Body of pancreas (tissue), 4 donors: ENCODE measurements at regions not wholly inside any gene's neighbourhood (a gene's known extent, or its start where the extent isn't known, plus 50 kb on each side); places are given as distances from the start of the nearest gene placed in this dataset.

Source experiments
- ATAC-seq: fragments of 150-250 bp; one replicate; pipeline ENCODE4 v1.9.1; 2016
- DNase-seq, 4 donors: peaks; one replicate each; pipeline ENCODE4 v3.0.0-alpha.2; 2019
- H3K27ac ChIP-seq, 4 donors: fragments of 200-600 bp; sonication (generic); 1 replicate in 3 of 4; 2 replicates in 1 of 4; pipeline versions ENCODE4 v1.5.1 to v1.6.1; 2016 to 2019; ENCODE audit warnings: mild to moderate bottlenecking in 1 of 4, mixed read lengths in 1 of 4, moderate library complexity in 1 of 4
- H3K27me3 ChIP-seq, 2 donors: fragments of 200-600 bp; sonication (generic); one replicate each; pipeline ENCODE4 v1.6.0; 2016; ENCODE audit warnings: mild to moderate bottlenecking in 1 of 2
- H3K36me3 ChIP-seq, 2 donors: fragments of 200-600 bp; sonication (generic); replicated peaks in 1 of 2; 2 replicates each; pipeline ENCODE4 v1.5.1; 2016; ENCODE audit warnings: low read depth in 2 of 2; ENCODE audit not compliant: insufficient read depth in 1 of 2
- H3K4me1 ChIP-seq: fragments of 200-600 bp; sonication (generic); one replicate; pipeline ENCODE4 v1.6.0; 2016
- H3K4me3 ChIP-seq, 2 donors: fragments of 200-600 bp; sonication (generic); 1 replicate in 1 of 2; 2 replicates in 1 of 2; pipeline ENCODE4 v1.5.1; 2016 to 2019
- H3K9me3 ChIP-seq, 3 donors: fragments of 200-600 bp; sonication (generic); 1 replicate in 2 of 3; 2 replicates in 1 of 3; pipeline ENCODE4 v1.5.1; 2016
- POLR2A ChIP-seq, 3 donors: fragments of 450-650 bp; IDR thresholded peaks; one replicate each; pipeline ENCODE4 v1.6.1; 2016; ENCODE audit warnings: antibody characterized with exemption in 3 of 3, mild to moderate bottlenecking in 2 of 3
- WGBS, 2 donors: methylation state at CpG; one replicate each; pipeline ENCODE4 v1.1.5; 2017; 5-methylcytosine and 5-hydroxymethylcytosine counted together
- intact Hi-C: fragments of 100-400 bp; cut with DNase I; formaldehyde crosslinking; loops from one replicate; pipeline ENCODE4 v1.15.1; 2023
- TF ChIP-seq, protein P1 (sequence below), 7 experiments: fragments of 450-650 bp in 4 of 7; fragments of 200-600 bp in 3 of 7; sonication (generic) in 3 of 7; IDR thresholded peaks; one replicate each; pipeline ENCODE4 v1.5.1; 2016 to 2019; ENCODE audit warnings: antibody characterized with exemption in 7 of 7

DNA sequence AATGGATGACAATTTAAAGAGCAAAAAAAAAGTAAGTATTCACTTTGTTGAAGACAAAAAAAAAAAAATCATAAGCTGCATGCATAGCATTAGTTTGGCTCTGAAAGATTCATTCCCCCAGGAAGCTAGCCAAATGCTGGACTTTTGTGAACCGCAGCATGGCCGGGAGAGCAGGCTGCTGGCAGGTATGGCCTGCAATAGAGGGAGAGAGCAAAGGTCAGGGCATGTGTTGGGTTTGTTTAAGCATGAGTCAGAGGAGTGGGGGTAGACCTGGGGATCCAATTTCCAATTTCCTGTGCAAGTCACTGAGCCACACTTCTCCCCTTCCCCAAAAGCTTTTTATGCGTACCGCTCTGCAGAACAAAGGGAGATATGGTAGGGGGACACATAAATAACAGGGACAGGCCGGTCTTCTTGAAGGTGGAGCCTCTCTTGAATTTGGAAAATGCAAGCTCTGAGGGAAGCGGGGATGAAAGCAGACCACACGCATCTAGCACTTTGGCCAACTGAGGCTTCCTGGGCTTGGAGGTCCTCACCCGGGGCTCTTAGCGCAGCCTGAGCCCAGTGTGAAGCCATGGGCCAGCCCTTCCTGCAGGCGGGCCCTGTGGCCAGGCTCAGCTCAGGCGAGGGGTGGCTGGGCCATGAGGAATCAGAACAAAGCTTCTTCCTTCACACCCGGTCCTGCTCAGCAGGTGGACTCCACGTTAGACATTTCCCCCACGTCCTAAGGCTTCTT is 171.1 kb downstream of the TOMM20 start:
- Histone ChIP-seq H3K4me3 (no peak overlapping the region), H3K4me1 (peaks cover 80% of the 10 kb centered on the region), H3K36me3 (no peaks in the 10 kb centered on the region), H3K9me3 (no peaks in the 10 kb centered on the region), H3K27ac (peak overlapping the region; percentile 90 to 96 (median 94)), H3K27me3 (no peaks in the 10 kb centered on the region)
- WGBS, 2 donors: 61 to 64% methylated on average over 14 of the region's 14 CpGs
- peak; percentile 81 to 93 (median 89) for DNase-seq
- intact Hi-C loops: no loop called here
- no peak for TF ChIP-seq POLR2A (IDR thresholded peaks at IDR 0.05)
- TF ChIP-seq, protein P1, sequence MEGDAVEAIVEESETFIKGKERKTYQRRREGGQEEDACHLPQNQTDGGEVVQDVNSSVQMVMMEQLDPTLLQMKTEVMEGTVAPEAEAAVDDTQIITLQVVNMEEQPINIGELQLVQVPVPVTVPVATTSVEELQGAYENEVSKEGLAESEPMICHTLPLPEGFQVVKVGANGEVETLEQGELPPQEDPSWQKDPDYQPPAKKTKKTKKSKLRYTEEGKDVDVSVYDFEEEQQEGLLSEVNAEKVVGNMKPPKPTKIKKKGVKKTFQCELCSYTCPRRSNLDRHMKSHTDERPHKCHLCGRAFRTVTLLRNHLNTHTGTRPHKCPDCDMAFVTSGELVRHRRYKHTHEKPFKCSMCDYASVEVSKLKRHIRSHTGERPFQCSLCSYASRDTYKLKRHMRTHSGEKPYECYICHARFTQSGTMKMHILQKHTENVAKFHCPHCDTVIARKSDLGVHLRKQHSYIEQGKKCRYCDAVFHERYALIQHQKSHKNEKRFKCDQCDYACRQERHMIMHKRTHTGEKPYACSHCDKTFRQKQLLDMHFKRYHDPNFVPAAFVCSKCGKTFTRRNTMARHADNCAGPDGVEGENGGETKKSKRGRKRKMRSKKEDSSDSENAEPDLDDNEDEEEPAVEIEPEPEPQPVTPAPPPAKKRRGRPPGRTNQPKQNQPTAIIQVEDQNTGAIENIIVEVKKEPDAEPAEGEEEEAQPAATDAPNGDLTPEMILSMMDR (IDR thresholded peaks at IDR 0.05): no peak
- ATAC-seq: peak; percentile 68

DNA sequence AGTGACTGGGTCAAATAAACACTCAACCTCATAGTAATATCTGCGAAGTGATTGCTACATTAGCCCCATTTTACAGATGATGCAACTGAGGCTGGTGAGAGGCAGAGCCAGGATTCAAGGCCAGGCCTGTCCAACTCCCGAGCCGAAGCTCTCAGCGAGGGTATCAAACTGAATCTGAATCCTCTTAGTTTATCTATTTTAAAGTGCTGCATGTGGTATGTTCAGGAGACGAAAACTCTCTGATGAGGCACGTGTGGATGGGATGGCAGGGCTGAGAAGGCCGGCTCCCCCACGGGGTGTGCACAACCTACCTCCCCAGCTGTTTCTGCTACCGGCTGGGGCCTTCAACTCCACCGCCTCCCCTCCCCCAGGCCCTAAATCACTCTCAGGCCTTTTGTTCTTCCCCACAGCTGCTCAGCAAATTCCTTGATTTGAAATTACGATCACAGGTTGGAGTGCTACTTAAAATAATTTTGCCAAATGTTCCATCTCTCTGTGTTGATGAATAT is 171.8 kb downstream of the TOMM20 start:
- 35 to 41% methylated on average over 11 of the region's 11 CpGs for WGBS, 2 donors
- Histone ChIP-seq H3K27ac (peak overlapping the region; percentile 73 to 96 (median 94)), H3K4me1 (peaks cover 74% of the 10 kb centered on the region), H3K36me3 (no peaks in the 10 kb centered on the region), H3K4me3 (no peak overlapping the region), H3K9me3 (no peaks in the 10 kb centered on the region), H3K27me3 (no peaks in the 10 kb centered on the region)
- TF ChIP-seq, protein P1 (IDR thresholded peaks at IDR 0.05): no peak
- no peak for TF ChIP-seq POLR2A (IDR thresholded peaks at IDR 0.05)
- ATAC-seq (no peak), DNase-seq (peak in 3 of 4 donors; percentile 49 to 63 (median 50))
- intact Hi-C loops: no loop called here

DNA sequence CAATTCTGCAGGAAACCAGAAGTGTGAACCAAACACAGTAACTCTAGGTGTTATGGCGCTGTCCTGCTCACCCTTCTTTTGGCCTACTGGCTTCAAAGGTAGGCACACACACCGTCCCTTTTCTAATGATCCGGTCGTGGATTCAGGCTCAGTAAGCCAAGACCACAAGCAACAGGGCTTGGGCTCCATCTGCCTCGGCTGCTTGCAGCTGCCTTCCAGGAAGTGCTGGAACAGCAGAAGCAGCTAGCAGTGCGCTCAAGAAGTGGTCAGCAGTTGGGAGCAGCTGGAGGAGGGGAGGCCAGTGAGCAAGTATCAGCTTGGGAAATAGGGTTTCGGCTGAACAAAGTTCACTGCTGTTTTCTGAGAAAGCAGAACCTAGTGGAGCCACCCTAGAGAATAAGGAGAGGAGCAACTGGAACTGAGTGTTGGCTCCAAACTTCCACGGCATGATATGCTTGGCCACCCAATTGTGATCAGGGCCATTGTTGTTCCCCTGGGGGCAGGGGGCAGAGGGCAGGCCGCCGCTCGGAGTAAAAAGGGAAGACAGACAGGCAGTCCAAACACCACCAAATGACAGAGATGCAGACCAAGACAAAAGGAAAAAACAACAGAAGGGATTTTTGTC is 173.4 kb downstream of the TOMM20 start:
- H3K9me3 ChIP-seq: no peaks in the 10 kb centered on the region
- peak overlapping the region; percentile 62 to 96 (median 94) for H3K27ac ChIP-seq
- no peaks in the 10 kb centered on the region for H3K36me3 ChIP-seq
- TF ChIP-seq, protein P1 (IDR thresholded peaks at IDR 0.05): no peak
- peak in 1 of 3 donors; percentile 21 for TF ChIP-seq POLR2A (IDR thresholded peaks at IDR 0.05)
- intact Hi-C loops: no loop called here
- peaks cover 59% of the 10 kb centered on the region for H3K4me1 ChIP-seq
- H3K4me3 ChIP-seq: no peak overlapping the region
- H3K27me3 ChIP-seq: no peaks in the 10 kb centered on the region
- ATAC-seq (peak; percentile 25), DNase-seq (peak; percentile 54 to 79 (median 69))
- 50 to 61% methylated on average over 11 of the region's 11 CpGs for WGBS, 2 donors

DNA sequence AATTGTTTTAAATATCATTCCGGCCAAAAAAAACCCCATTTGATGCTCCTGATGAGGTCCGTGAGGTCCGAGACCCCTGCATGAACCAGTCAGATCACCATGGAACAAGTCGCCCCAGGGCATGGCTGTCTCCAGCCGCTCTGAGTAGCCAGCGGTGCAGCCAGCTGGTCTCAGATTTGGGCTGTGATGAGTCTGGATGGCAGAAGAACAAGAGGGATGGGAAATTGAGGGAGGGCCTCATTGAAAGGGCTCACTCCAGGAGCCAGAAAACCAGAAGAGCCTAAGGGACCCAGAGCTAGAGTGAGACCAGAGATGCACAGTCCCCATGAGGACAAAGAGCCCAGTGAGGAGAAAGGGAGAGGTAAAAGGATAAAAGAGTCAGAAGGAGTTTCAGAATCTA is 174.0 kb downstream of the TOMM20 start:
- H3K9me3 ChIP-seq: no peaks in the 10 kb centered on the region
- H3K27ac ChIP-seq: peak overlapping the region in 3 of 4 donors; percentile 94 to 96 (median 94)
- DNase-seq (no peak), ATAC-seq (no peak)
- intact Hi-C loops: no loop called here
- WGBS, 2 donors: 94% methylated on average over 6 of the region's 6 CpGs
- no peak for TF ChIP-seq POLR2A (IDR thresholded peaks at IDR 0.05)
- TF ChIP-seq, protein P1 (IDR thresholded peaks at IDR 0.05): no peak
- no peak overlapping the region for H3K4me3 ChIP-seq
- H3K4me1 ChIP-seq: peaks cover 53% of the 10 kb centered on the region
- no peaks in the 10 kb centered on the region for H3K27me3 ChIP-seq
- no peaks in the 10 kb centered on the region for H3K36me3 ChIP-seq
